ENCODE measurements at regions not wholly inside any gene's neighbourhood (a gene's known extent, or its start where the extent isn't known, plus 50 kb on each side); places are given as distances from the start of the nearest gene placed in this dataset.
"Not testable (repeated sequence)": the region's sequence is repeated elsewhere in the genome, so short reads cannot be mapped to it uniquely, and the experiment has no call there.

DNA sequence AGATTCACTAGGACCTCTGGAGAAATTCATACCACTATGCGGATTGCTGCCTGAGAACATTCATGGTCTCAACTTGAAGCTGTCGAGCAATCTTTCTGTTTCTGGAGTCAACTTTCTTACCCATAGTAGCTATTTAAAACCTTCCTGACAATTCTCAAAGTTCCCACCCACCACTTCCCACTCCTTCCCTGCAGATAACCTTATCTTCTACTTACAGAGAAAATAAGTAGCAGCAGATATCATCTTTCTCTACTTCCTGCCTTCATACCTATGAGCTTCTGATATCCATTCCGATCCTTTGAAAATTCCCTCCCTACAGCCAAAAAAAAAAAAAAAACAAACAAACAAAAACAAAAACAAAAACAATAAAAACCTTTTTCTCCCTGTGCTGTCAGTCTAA, 81.2 kb upstream of the CYRIA start:
- no peak for DNase-seq

DNA sequence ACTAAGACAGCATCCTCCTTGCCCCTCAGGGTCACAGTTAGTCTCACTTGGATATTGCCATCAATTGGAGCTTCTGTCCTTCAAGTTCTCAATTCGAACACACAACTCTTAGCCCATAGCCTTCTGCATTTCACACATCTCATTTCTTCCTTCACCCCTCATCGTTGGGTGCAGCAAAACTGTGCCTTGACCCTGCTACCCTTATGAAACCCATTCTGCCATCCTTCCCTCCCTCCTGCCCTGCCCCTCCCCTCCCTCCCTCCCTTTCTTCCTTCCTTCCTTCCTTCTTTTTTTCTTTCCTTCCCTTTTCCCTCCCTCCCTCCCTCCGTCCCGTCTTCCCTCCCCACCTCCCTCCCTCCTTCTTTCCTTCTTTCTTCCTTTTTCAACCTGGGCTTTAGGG, 80.7 kb upstream of the CYRIA start:
- DNase-seq: no peak

DNA sequence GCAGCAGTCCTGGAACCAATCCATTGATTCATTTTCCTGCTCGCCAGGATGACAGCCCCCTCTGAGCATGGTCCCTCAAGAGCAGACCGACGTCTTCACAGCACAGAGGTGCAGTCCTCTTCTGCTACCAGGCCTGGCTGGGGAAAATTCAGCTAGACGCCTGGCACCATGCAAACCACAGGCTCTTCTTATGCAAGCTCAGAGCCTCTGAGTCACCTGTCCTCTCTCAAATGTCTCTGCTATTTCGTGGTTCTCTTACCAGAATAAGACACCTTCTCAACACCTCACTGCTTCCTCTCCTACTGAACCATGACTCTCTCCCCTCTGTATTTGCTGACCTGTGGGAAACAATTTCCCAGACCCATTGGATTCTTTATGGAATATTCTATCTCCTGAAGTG, 79.8 kb upstream of the CYRIA start:
- no peak for DNase-seq

DNA sequence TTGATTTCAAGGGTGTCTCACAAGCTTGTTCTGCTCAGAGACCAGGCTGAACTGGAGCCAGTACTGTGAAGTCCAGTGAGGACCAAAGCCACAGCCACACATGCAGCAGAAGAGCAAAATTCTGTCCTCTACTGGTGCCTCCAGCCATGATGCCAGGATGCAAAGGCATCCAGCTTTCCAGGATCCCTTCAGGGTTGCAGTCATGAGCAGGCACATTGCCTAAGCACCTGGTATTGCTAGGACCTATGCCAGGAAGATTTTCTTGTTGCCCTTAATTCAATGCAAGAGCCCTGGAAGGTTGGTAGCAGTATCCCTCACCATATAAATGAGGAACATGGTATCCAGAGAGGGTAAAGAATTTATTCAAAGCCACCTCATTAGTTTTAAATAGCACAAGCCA, 78.9 kb upstream of the CYRIA start:
- no peak for DNase-seq

DNA sequence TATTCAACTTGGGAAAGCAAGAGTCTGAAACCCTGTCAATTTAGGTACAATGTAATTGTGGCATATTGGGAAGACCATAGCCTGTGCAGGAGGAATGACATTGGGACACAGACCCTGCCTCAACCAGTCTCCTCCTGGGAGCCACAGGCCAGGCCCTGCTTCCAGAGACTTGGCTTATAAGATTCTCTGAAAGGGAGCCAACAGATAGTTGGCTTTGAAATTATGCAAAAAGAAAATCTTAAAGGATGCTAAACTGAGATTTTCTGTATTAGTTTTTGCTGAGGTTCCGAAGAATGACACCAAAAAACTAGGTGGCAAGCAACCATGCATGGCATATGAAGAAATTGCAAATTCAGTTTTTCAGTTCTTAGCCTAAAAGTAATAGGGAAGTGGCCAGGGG, 76.4 kb upstream of the CYRIA start:
- no peak for DNase-seq

DNA sequence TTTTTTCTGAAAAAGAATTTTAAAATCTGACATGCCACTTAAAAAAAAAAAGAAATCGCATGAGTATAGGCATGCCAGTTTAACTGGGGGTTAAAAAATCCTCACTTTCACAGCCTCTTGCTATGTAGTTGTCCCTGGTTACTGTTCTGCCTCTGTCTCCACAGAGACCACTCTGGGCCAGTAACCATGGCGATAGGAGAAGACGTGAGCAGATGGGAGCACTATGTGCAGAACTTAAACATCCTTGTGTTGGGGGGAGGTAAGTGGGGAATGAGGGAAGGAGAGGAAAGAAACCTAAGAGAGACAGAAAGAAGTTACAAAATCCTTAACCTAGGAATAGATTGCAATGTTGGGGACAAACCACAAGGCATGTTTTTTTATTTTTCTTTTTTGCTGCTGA, 75.9 kb upstream of the CYRIA start:
- DNase-seq: no peak

DNA sequence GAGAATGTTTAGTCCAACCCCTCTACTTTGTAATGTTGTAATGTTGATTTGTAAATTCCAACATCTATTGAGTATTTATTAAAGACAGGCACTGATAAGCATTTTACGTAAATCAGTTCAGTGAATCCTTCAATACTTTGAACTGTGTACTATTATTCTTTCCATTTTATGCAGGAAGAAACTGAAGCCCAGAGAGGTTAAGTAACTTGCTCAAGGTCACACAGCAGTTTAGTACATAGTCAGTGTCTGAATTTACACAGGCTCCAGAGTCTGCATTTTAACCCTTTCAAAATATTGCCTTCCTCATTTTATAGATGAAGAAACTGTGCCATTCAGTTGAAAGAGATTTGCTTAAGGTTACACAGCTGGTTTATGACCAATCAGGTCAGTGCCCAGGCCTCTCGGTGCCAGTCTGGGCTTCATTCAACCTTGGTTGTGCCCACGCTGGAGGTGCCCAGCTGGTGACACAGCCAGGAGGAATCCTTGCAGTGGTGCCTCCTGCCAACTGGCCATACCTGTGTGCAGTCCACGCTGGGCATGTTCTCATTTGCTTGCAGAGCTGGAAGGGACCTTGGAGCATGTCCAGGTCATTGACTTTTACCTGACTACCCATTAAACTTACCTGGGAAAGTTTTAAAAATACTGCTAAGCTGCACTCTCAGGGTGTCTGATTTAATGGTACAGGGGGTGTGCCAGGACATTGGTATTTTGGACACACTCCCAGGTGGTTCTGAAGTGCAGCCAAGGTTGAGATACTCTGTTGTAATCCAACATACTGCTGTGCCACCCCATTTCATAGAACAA, 74.3 kb upstream of the CYRIA start:
- no peak for DNase-seq

DNA sequence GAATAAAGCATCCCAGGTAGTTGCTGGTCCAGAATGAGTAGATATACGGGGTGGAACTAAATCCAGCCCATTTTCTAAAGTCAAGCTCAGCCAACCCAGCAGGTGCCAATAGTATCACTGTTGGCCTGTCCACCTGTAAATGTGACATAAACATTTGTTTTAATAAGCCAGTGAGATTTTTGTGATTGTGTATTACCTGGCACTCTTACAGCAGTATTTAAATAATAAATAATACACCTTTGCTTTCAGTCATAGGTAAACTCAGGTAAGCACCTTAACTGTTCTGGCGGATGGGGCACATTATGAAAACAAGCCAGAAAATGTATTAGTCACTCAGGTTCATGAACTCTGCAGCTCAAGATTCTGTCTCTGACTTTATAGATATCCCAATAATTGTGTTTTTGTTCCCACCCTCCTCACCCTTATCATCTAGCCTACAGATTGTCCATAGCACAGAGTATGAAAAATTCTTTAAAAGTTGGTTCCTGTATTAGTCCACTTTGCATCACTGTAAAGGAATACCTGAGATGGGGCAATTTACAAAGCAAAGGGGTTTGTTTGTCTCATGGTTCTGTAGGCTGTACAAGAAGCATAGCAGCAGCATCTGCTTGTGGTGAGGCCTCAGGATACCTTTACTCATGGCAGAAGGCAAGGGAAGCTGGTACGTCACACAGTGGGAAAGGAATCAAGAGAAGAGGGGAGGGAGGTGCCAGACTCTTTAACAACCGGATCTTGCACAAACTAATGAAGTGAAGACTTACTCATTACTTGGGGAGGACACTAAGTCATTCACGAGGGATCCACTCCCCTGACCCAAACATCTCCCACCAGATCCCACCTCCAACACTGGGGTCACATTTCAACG, 73.0 kb upstream of the CYRIA start:
- DNase-seq: no peak

DNA sequence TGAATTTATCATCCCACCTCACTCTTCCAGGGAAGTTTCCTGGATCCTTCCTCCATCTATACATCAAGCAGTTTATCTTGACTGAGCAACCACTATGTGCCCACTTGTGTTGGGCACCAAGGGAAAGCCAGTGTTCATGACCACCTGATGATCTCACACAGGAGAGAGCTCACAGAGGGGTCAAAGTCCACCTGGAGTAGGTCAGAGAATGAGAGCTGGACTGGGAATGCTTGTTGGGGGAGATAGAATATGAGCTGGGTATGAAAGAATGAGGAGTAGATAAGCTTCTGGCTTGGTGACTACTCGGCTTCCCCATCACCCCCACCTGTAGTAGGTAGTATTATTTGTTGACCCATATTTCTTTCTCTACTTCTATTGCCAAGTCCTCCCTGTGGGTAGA, 72.2 kb upstream of the CYRIA start:
- DNase-seq: no peak

DNA sequence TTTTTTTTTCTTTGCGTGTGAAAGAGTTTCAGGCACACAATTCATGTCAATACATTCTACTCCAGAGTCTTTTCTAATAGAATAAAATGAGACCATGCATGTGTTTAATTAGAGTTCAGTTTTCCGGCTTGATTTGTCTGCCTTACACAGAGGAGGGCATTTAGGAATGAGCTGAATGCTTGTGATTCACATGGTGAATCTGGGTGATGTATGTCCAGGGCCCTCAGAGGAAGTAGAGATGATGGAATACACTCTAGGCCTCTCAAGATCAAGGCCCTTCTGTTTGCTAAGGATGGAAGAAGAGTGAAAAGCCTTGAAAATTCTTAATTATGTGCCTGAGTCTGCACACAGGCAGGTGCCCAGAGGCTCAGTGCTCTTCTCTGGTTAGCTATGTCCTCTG, 71.0 kb upstream of the CYRIA start:
- no peak for DNase-seq

DNA sequence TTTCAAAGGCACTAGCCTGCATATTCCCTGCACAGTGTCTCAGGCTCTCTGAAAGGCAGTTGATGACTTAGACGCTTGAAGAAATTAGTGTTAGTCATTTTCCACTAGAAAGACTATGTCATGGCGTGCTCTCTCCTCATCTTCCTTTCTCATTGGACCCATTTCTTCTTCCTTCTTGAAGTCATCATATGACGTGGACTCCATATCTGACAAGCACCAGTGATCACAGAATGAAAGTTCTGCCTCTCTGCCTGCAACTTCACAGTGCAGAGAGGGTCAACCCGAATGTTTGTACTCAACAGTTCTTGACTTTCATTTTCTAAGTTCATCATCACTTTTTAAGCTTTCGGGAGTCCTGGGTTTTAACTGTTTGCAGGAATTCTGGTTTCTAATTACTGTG, 63.7 kb upstream of the CYRIA start:
- DNase-seq: no peak

DNA sequence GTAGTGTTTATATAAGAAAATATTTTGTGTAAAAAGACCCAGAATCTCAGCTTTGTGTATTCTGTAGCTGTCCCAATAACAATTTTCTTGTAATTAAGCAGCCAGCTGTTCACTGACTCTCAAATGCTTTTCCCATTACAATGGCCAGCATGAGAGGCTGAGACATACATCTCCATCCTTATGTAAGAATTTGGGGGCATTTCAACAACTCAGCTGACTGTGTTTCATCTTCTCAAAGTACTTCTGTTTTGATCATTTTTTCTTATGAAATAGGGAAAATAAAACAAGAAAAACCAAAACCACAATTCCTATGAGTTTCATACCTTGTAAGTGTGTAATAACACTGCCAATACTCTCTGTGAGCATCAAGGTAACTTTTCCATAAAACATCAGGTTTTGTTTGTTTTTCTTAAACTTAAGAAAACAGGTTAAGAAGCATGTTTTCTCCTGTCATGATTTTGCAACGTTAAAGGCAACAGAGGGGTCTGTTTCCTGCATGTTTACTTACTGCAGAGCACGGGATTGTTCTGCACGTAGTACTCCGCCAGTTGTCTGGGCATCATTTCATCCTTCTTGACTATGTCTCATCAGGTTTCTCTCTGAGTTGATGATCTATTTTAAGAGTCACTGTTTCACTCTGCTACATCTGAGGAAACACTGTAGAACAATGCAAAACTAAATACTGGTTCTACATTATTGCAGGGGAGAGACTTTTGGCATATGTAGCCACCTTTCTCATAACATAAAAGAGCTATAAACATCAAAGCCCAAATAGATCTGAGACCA, 62.9 kb upstream of the CYRIA start:
- DNase-seq: no peak

DNA sequence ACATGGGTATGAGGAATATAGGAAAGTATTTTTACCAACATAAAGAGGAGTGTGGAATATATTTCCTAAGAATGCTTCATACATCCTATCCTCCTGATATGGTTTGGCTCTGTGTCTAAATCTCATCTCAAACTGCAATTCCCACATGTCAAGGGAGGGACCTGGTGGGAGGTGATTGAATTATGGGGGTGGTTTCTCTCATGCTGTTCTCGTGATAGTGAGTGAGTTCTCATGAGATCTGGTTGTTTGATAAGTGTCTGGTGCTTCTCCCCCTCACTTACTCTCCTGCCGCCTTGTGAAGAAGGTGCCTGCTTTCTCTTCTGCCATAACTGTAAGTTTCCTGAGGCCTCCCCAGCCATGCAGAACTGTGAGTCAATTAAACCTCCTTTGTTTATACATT, 62.2 kb upstream of the CYRIA start:
- not testable (repeated sequence) for DNase-seq

DNA sequence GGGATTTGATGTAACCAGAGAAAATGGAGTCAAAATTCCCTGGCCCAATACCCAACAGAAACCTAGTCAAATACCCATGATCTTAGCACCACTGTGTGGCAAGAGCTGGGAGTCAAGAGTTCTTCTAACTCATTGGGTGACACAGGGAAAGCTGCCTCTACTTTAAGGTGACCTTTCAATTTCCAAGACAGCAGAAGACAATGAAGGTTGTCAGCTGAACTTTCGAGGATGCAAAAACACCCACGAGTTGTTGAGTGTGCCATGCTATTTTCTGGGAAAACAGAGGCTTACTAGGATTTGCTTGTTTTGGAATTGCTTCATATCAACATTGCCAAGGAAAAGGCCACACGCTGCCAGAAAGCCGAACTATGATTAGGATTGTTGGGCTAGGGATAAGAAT, 61.6 kb upstream of the CYRIA start:
- no peak for DNase-seq

DNA sequence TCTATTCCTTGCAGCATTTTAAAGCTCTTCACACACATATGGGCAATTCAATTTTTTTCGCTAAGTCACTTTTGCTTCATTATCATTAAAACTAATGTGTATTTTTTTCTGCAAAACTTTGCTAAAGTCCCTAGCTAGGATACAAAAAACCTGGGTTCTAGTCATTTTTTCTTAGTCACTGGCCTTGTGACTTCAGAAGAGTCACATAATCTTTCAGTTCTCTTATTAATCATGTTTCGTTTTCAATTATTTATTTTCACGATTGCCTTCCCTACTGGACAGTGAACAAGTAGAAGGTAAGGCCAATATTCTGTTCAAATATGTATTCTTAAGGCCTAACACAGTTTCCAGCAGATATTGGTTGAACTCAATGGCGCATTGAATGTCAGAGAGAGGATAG, 60.9 kb upstream of the CYRIA start:
- no peak for DNase-seq

DNA sequence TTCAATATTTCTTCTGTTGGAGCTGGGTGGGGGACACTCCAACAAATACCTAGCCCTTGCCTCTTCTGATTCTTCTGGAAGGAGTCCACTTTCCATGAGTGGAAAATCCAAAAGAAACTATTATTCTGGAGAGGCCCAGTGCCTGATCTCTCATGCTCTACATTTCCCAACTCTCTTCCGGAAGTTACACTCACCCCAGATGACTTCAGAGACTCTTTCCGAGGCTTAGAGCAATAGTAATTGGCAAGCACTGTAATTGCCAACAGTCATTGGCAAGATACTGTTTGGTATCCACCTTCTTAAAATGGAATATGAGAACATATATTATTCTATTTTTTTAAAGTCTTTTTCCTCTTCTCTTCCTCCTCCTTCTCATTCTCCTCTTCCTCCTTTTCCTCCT, 60.5 kb upstream of the CYRIA start:
- DNase-seq: no peak

DNA sequence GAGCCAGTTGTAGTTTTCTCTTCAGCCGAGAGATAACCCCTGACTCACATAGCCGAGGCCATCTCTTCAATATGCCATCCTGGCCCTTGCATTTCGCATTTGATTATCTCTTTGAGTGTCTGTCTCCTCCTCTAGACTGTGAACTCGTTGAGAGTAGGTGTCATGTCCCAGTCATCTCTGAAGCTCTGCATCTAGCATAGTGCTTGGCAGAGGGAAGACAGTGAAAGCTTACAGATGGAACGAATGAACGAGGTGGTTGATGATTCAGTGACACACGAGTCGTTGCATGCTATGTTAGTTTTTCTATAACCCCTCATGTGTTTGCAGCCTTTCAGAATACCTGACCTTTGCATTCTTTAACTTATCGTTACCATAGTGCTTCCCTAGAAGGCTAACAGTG, 59.9 kb upstream of the CYRIA start:
- no peak for DNase-seq

DNA sequence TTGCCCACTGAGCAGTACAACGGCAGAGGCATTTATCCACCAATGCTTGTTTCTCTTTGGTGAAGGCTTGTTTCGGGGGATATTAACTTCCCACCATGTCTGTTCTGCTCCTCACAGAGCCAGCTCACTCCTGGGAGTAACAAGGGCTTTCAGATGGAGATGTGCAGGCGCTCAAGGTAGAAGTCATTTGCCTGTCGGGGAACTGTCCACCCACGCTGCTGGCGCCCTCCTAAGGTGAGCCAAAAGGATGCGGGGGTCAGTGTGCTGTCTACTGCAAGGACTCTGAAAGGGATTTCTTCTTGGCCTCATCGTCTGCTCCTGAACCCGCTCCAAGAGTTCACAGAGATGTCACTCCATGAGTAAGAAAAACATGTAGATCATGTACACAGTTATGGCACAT, 57.0 kb upstream of the CYRIA start:
- DNase-seq: no peak

DNA sequence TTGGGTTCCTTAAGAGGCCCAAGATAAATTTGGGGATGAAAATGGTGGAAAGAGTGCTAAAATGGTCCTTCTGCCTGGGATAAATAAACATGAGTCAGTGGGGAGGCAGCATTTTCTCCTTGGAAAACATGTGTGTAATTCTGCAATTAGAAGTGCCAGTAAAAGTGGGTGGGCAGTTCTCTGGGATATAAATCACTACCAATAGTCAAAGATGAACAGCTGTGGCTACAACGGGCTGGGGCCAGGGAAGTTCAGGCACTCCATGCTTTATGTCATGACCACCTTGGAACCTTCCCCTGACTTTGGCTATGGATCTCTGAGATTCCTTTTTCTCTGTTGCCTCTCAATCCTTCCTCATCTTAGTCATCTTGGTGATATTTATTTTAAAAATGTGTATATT, 56.5 kb upstream of the CYRIA start:
- DNase-seq: no peak

DNA sequence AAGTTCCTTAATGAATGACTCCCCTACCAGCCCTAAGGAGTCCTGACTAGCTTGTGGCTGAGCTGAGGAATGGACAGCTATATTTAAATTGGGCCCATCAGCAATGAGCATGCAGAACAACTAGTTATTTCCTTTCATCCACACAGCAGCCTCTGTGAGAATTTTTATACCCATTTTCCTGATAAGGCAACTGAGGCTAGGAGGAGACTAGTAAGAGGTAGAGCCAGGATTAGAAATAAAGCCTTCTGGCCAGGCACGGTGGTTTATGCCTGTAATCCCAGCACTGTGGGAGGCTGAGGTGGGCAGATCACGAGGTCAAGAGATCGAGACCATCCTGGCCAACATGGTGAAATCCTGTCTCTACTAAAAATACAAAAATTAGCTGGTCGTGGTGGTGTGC, 55.9 kb upstream of the CYRIA start:
- not testable (repeated sequence) for DNase-seq

DNA sequence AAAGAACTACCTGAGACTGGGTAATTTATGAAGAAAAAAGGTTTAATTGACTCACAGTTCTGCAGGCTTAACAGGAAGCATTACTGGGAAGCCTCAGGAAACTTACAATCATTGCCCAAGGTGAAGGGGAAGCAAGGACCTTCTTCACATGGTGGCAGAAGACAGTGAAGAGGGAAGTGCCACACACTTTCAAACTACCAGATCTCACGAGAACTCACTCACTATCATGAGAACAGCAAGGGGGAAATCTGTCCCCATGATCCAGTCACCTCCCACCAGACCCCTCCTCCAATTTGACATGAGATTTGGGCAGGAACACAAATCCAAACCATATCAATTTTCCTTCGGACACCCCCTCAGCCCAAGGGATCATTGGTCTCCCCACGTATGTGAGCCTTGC, 55.1 kb upstream of the CYRIA start:
- not testable (repeated sequence) for DNase-seq

DNA sequence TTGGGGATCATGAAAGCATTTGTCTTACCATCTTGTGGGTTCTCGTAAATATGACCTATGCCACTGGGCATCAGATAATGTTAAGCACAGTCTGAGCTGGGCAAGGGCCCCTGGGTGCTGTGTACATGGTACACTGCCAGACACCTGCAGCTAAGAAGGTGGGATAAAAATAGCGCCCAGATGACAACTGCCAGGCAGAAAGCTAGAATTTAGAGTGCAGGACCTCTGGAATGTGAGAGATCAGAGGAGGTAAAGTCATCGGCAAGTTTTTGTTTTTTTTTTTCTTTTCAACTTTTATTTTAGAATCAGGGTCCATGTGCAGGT, 53.8 kb upstream of the CYRIA start:
- no peak for DNase-seq

DNA sequence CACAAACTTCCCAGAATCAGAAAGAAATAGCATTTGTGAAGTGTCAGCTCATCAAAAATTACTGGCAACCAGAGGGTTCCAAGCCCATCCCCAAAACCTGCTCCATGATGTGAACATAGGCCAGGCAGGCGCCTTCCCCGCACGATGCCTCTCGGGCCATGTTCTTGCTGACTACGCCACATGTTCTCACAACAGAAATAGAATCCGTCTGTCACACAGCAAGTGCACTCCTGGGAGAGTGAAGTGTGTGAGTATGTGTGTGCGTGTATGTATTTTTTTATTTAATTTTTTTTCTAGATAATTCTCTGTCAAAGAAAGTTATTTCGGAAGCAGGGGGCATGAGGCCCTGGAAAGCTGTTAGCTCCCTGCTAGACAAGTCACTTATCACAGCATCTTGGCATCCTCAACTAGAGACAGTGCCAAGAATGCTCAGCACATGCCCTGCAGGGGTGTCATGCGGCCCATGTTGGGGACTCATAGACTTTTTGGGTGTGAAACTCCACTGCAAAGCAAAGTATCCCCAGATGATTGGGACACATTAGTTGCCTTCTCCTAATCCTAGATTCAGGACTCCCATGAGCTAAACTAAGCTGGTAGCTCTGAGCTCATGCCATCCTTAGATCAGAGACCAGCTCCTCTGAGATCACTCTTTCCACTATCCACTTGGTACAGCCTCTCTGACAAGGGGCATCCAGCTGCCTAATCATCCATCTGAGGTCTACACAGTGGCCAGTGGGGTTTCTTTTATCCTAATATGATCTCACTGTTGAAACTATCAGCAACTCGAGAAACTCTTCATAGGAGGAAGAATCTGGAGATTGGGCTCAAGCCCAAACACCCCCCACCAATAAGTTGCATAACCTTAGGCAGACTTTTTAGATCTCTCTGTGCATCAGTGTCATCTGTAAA, 53.2 kb upstream of the CYRIA start:
- no peak for DNase-seq
